RWPE1 (cell line): ENCODE measurements at regions not wholly inside any gene's neighbourhood (a gene's known extent, or its start where the extent isn't known, plus 50 kb on each side); places are given as distances from the start of the nearest gene placed in this dataset.

Source experiments
- CTCF ChIA-PET: fragments of 350-600 bp; sonication (Branson Sonifier 250); formaldehyde crosslinking; extraction: SDS; loops from one replicate; lab custom pipeline; 2021; lab: Yijun Ruan, JAX
- POLR2A ChIA-PET: fragments of 400-600 bp; formaldehyde crosslinking; extraction: SDS; loops from one replicate; lab custom pipeline; 2020; ENCODE audit warnings: antibody characterized with exemption; ENCODE audit not compliant: low non-redundant PET; lab: Yijun Ruan, JAX
- DNase-seq: peaks from one replicate; pipeline ENCODE4 v3.0.0; 2012; ENCODE audit warnings: low spot score
- H3K27ac ChIP-seq: fragments of 450-650 bp; 2 replicates; pipeline ENCODE4 v1.5.1; 2017
- TF ChIP-seq, protein P1 (sequence below): fragments of 450-650 bp; conservative IDR thresholded peaks from 2 replicates; pipeline ENCODE4 v1.5.1; 2017; ENCODE audit warnings: low read depth, mild to moderate bottlenecking

DNA sequence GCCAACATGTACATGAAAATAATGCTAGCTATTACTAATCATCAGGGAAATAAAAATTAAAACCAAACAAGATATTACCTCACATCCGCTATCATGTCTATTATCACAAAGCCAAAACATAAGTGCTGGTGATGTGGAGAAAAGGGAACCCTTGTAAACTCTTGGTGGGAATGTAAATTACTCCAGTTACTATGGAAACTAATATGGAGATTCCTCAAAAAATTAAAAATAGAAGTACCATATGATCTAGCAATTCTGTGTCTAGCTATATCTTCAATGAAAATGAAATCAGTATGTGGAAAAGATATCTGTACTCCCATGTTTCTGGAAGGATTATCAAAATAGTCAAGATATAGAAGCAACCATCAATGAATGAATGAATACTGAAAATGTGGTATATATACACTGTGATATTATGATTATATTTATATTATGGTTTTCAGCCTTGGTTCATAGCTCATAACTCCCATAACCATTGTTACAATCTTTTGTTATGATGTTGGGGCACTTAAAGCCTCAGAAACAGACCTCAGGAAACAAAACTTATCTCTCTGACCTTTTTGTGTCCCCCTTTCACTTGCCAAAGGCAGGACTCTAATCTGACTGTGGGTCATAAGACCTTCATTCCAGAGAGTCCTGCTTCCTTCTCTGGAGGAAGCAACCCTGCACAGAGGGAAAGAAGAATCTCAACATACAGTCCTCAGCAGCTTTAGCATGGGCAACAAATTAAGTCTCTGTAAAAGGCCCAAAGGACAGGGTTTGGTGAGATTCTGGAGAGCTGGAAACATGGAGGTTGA lies 933.2 kb downstream of the ADGRL3 start:
- ChIA-PET CTCF (no interaction called here), POLR2A (no interaction called here)

DNA sequence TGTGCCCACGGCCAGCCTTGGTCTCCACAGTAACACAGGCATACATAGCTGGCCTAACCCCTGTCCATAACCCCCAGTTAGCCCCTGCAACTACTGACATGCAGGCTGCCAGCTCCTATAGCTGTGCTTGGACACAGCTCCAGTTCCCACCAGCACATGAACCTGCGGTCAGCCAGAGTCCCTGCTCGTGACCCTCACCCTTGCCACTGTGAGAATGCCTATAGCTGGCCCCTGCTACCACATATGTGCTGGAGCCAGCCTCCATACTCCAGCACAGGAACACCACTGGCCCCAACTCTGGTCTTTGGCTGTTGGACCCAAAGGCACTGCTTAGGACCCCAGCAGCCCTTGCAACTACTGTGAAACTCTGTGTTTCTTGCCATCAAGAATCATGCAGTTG lies 930.9 kb downstream of the ADGRL3 start:
- no peak overlapping the region for H3K27ac ChIP-seq
- POLR2A ChIA-PET: no interaction called here
- CTCF ChIA-PET: no interaction called here
- TF ChIP-seq, protein P1, sequence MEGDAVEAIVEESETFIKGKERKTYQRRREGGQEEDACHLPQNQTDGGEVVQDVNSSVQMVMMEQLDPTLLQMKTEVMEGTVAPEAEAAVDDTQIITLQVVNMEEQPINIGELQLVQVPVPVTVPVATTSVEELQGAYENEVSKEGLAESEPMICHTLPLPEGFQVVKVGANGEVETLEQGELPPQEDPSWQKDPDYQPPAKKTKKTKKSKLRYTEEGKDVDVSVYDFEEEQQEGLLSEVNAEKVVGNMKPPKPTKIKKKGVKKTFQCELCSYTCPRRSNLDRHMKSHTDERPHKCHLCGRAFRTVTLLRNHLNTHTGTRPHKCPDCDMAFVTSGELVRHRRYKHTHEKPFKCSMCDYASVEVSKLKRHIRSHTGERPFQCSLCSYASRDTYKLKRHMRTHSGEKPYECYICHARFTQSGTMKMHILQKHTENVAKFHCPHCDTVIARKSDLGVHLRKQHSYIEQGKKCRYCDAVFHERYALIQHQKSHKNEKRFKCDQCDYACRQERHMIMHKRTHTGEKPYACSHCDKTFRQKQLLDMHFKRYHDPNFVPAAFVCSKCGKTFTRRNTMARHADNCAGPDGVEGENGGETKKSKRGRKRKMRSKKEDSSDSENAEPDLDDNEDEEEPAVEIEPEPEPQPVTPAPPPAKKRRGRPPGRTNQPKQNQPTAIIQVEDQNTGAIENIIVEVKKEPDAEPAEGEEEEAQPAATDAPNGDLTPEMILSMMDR: no peak
- no peak for DNase-seq

More for the DNA sequence above, 933.2 kb downstream of the ADGRL3 start:
- no peak for DNase-seq
- TF ChIP-seq, protein P1: no peak
- H3K27ac ChIP-seq: no peak overlapping the region

DNA sequence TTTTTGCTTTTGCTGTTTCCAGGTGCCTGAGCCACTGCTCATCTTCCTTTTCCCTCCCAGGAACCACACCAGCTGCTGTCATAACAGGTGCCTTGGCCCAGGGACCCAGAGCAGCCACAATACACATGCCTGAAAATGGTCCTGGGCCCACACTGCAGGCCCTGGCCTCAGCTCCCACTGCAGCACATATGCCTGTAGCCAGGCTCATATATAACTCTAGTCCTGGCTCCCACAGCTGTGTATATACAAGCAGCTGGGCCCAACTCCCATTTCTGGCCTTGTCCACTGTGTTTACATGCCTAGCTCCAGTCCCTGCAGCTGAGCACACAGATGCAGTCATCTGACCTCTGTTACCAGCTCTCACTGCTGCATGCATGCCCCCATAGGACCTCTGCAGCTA lies 930.5 kb downstream of the ADGRL3 start:
- ChIA-PET POLR2A (no interaction called here), CTCF (no interaction called here)
- DNase-seq: no peak
- no peak overlapping the region for H3K27ac ChIP-seq
- TF ChIP-seq, protein P1: no peak

DNA sequence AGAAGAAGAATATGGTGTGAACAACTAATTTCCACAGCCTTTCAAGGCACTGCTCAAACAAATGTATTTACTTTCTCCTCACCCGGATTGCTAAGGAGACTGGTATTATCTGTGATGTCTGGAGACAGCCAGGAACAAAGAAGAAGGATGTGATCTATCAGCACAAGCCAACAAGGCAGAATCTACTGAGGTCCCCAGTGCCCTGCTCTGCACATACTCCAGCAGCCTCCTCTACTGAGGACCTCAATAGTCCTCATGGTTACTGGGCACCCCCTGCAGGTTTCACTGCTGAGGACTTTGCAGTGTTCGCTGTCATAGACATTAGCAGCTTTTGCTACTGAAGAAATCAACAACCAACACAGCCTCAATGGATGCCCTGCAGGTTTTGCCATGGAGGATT lies 930.1 kb downstream of the ADGRL3 start:
- TF ChIP-seq, protein P1: no peak
- DNase-seq: no peak
- ChIA-PET POLR2A (no interaction called here), CTCF (no interaction called here)
- no peak overlapping the region for H3K27ac ChIP-seq
